ENCODE measurements at regions not wholly inside any gene's neighbourhood (a gene's known extent, or its start where the extent isn't known, plus 50 kb on each side); places are given as distances from the start of the nearest gene placed in this dataset.
"Not testable (repeated sequence)": the region's sequence is repeated elsewhere in the genome, so short reads cannot be mapped to it uniquely, and the experiment has no call there.

GRCh38 chr5:124030043-124030491 is 518.1 kb downstream of the CSNK1G3 start:
- ChIA-PET POLR2A (no interaction called here), CTCF (no interaction called here)

GRCh38 chr5:124027441-124027840 is 515.5 kb downstream of the CSNK1G3 start:
- POLR2A ChIA-PET, result no interaction called here
- CTCF ChIA-PET, result no interaction called here

GRCh38 chr5:124025306-124025845 is 513.4 kb downstream of the CSNK1G3 start:
- ChIA-PET POLR2A (no interaction called here), CTCF (no interaction called here)

GRCh38 chr5:124022966-124023365 is 511.0 kb downstream of the CSNK1G3 start:
- ChIA-PET CTCF (no interaction called here), POLR2A (no interaction called here)

- ChIA-PET CTCF (no interaction called here), POLR2A (no interaction called here)
These were observed 509.8 kb downstream of the CSNK1G3 start for GRCh38 chr5:124021776-124022175.

GRCh38 chr5:124021066-124021641 is 509.2 kb downstream of the CSNK1G3 start:
- ChIA-PET POLR2A (no interaction called here), CTCF (no interaction called here)

GRCh38 chr5:124017321-124017720 is 505.3 kb downstream of the CSNK1G3 start:
- CTCF ChIA-PET, POLR2A ChIA-PET: not testable (repeated sequence)

GRCh38 chr5:124007675-124008398 is 495.9 kb downstream of the CSNK1G3 start:
- ChIA-PET CTCF (no interaction called here), POLR2A (no interaction called here)

GRCh38 chr5:124001036-124001615 is 489.1 kb downstream of the CSNK1G3 start:
- ChIA-PET POLR2A (no interaction called here), CTCF (no interaction called here)

GRCh38 chr5:124000538-124000937 is 488.6 kb downstream of the CSNK1G3 start:
- ChIA-PET POLR2A (no interaction called here), CTCF (no interaction called here)

- POLR2A ChIA-PET, result no interaction called here
- CTCF ChIA-PET, result no interaction called here
These were observed 485.7 kb downstream of the CSNK1G3 start for GRCh38 chr5:123997462-123998215.

GRCh38 chr5:123997064-123997461 is 485.1 kb downstream of the CSNK1G3 start:
- CTCF ChIA-PET, result no interaction called here
- POLR2A ChIA-PET, result no interaction called here

GRCh38 chr5:123992641-123993040 is 480.7 kb downstream of the CSNK1G3 start:
- POLR2A ChIA-PET, result no interaction called here
- CTCF ChIA-PET, result no interaction called here

GRCh38 chr5:123987956-123988355 is 476.0 kb downstream of the CSNK1G3 start:
- POLR2A ChIA-PET, result no interaction called here
- CTCF ChIA-PET, result no interaction called here

GRCh38 chr5:123976379-123977033 is 464.5 kb downstream of the CSNK1G3 start:
- POLR2A ChIA-PET, result no interaction called here
- CTCF ChIA-PET, result no interaction called here

- CTCF ChIA-PET, POLR2A ChIA-PET: not testable (repeated sequence)
These were observed 463.5 kb downstream of the CSNK1G3 start for GRCh38 chr5:123975521-123975920.

GRCh38 chr5:123966781-123967180 is 454.8 kb downstream of the CSNK1G3 start:
- ChIA-PET CTCF (no interaction called here), POLR2A (no interaction called here)

- POLR2A ChIA-PET, result no interaction called here
- CTCF ChIA-PET, result no interaction called here
These were observed 453.6 kb downstream of the CSNK1G3 start for GRCh38 chr5:123965626-123966025.

GRCh38 chr5:123964884-123965283 is 452.9 kb downstream of the CSNK1G3 start:
- CTCF ChIA-PET, result no interaction called here
- POLR2A ChIA-PET, result no interaction called here

- CTCF ChIA-PET, result no interaction called here
These were observed 448.5 kb downstream of the CSNK1G3 start for GRCh38 chr5:123960526-123960925.

More at GRCh38 chr5:123960526-123960925, 448.5 kb downstream of the CSNK1G3 start:
- POLR2A ChIA-PET, result no interaction called here
